HG02642 (cell line): ENCODE measurements at regions not wholly inside any gene's neighbourhood (a gene's known extent, or its start where the extent isn't known, plus 50 kb on each side); places are given as distances from the start of the nearest gene placed in this dataset.
A peak's percentile ranks its signal among the peaks of the same experiment; 100 is the strongest.
"Not testable (repeated sequence)": the region's sequence is repeated elsewhere in the genome, so short reads cannot be mapped to it uniquely, and the experiment has no call there.

Experiments used
- ATAC-seq: cut with Tn5 transposase; IDR thresholded peaks from one replicate; pipeline ENCODE4 v1.9.1; 2021; ENCODE audit warnings: mild to moderate bottlenecking; ENCODE audit not compliant: unreplicated experiment, poor library complexity

DNA sequence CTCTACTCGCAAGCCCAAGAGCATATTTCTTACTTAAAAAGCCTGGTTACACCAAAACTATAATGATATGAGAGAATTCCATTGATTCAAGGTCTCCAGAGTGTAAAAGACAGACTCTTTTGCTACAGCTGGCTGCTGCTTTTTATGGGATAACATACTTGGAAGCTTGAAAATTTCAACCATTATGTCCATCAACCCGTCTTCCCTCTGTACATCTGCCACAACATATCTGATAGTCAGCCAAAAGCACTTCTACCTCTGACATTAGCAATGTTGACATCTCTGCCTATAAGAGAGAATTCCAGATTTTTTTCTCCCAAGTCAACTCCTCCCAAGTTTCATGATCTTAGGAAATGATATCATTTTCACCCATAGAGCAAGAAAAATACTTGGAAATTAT, 54.4 kb upstream of the IQCM start:
- no peak for ATAC-seq

DNA sequence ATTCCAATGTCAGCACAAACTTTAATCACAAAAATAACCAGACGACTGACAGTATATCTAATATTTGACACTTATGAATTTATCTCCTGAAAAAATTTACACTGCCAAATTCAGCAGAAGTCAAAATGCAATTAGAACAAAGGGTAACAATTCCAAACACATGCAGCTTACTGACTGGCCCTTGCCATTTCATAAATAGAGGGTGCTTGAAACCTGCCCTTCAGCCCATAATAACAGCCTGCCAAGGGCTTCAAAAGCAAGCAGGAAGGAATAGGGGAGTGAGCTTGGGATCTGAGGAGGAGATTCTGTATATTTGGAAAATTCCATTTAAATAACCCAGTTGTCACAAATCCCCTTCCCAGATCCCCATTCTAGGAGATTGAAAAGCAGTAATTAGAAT, 66.1 kb upstream of the IQCM start:
- ATAC-seq: no peak

GRCh38 chr4:149882251-149882650, 66.6 kb upstream of the IQCM start:
- ATAC-seq: no peak

GRCh38 chr4:149884046-149884445, 68.4 kb upstream of the IQCM start:
- ATAC-seq: no peak

GRCh38 chr4:149884529-149885181, 69.0 kb upstream of the IQCM start:
- no peak for ATAC-seq

DNA sequence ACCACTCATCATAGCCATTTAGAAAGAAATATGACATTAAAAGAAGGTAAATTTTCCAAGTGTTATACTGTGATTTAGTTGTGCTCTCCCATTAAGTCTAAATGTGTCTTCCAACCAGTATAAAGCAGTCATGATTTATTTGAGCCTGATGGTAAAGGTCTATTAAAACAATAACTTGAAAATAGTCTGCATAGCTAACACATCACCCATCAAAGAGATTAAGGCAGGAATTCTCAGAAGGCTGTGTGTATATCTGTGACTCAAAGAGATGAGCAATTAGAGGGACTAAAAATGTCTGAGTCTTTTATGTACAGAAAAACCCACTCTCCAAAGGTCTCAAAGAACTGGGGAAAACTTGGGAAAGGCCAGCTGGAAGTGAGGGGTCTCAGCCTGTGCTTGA, 70.3 kb upstream of the IQCM start:
- ATAC-seq: no peak

DNA sequence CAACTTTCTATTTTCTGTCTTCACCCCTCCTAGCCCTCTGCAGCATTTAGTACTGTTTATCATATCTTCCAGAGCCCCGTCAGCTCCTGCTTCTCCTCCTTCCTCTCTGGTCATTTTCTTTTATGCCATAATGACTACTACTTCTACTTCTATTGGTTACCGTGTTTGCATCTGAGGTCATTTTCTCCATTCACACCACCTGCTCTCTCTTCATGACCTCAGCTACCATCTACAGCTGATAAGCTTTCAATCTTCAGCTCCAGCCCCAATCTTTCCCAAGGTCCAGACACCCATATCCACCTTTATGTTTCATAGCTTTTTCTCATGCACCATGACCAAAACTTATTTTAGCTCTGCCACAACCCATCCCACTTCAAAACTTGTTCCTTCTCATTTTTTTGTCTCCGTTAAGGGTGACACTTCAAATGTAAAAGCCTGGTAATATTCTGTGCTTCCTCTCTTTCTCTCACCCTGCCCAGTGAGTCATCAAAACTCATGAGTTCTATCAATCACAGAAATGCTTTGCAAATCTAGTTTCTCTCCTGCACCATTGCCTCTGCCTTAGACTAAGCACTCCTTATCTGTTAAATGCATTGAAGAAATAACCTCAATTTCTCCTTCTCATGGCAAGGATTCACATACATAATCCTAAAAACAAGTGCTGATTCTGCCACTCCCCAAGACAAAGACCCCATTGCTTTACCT, 71.3 kb upstream of the IQCM start:
- ATAC-seq: no peak

DNA sequence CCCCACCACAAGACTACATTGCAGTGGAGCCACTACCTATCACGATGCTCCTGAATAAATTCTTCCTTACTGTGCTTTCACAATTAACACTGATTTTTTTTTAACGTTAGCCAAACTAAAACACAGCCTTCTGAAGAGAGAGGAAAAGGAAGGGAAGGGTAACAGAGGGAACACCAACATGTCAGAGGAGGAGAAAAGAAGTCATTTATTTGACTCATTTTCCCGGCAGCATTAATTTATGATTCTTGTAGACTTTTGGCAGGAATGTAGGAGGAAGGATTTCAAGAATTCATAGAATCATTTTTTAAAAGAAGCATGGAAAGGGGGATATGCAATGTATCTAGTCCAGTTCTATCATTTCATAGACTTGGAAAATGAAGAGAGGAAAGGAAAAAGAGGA, 74.3 kb upstream of the IQCM start:
- no peak for ATAC-seq

- no peak for ATAC-seq
Measured at GRCh38 chr4:149890531-149890930, 74.9 kb upstream of the IQCM start.

DNA sequence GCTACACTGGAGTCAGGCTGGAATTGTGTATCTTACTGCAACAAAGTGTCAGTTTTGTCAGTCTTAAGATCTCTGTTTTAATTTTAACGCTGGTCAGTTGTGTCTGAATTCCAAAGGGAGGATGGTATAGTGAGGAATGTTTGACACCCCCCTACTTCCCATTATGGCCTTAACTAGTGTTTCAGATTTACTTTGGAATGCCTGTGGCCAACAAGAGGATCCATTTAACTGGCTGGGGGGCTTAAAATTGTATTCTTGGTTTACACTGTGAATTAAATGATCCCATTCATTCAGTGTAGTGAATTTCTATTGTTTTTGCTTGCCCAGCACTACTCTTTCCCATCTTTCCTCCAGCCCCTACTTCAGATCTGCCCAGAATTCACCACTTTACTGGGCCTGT, 75.8 kb upstream of the IQCM start:
- no peak for ATAC-seq

DNA sequence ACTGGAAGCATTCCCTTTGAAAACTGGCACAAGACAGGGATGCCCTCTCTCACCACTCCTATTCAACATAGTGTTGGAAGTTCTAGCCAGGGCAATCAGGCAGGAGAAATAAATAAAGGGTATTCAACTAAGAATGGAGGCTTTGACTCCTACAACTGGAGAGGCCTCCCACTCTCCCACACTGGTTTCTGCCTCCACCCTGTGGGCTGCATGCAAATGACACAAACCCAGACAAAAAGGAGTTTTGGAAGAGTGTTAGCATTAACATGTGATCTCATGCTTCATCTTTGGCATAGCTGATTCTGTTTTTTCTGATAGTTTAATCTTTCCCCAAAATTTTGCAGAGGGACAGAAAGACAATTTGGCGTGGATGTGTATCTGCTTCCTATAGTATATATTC, 80.8 kb upstream of the IQCM start:
- no peak for ATAC-seq

GRCh38 chr4:149897783-149898182, 82.1 kb upstream of the IQCM start:
- ATAC-seq: no peak

- ATAC-seq: no peak
Measured at GRCh38 chr4:149901128-149901527, 85.5 kb upstream of the IQCM start.

GRCh38 chr4:149902242-149902641, 86.6 kb upstream of the IQCM start:
- no peak for ATAC-seq

DNA sequence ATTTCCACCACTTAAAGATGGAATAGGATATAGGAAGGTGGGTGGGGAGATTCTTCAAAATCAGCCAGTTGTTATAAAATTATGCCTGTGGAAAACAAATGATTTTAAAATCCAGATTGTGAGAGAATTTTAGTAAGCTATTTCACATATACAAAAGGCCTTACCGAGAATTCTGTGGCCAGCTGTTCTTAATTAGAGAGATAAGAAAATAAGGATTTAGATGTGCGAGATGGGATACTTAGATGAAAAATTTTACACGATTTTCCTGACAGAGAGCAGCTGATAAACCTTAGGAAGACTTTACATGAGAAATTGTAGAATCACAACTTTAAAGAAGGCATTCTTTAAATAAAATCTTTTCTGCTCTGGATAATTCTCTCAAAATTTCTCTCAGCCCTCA, 94.5 kb upstream of the IQCM start:
- no peak for ATAC-seq

DNA sequence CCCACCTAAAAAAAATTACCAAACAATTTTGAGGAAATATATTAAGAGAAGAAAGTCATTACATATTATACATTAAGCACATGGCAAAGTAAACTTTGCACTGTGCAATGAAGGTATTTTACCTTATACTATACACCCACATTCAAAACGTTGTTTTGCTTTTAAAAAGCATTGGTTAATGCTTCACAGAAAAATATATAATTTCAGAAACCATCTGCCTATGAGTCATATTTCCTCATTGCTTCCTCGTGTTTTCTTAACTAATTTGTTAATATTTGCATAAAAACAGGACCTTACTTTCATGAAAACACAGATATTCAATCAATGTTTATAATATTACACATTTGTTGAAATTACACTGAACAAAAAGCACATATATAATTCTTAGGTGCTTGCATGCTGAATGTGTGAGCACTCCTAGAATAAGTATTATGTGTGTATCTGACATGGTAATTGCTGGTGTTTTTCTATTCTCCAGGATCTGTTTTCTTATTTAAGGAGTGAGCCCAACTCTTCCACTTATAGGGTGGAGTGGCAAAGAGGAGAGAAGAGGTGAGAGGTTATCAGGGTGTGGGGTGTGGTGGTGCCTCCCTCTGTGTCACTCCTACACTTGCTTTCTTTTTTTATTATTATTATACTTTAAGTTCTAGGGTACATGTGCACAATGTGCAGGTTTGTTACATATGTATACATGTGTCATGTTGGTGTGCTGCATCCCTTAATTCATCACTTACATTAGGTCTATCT, 95.1 kb upstream of the IQCM start:
- no peak for ATAC-seq

- ATAC-seq: no peak
Measured at GRCh38 chr4:149911354-149911753, 95.7 kb upstream of the IQCM start.

DNA sequence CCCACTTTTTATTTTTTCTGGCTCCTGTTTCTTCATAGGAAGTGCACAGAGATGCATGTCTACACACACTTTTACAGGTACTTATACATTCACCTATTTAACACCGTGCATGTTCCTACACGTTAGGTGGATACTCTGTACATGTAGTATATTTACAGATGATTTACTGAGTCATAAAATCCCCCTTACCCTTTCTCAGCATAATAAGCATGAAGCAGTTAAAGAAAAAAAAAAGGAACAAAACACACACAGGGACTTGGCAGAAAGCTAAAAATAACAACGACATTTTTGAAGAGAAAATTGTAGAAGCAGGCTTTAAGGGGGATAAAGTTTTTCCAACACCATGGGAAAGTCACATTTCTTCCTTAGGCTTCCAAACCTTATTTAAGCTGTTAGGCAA, 96.4 kb upstream of the IQCM start:
- no peak for ATAC-seq

DNA sequence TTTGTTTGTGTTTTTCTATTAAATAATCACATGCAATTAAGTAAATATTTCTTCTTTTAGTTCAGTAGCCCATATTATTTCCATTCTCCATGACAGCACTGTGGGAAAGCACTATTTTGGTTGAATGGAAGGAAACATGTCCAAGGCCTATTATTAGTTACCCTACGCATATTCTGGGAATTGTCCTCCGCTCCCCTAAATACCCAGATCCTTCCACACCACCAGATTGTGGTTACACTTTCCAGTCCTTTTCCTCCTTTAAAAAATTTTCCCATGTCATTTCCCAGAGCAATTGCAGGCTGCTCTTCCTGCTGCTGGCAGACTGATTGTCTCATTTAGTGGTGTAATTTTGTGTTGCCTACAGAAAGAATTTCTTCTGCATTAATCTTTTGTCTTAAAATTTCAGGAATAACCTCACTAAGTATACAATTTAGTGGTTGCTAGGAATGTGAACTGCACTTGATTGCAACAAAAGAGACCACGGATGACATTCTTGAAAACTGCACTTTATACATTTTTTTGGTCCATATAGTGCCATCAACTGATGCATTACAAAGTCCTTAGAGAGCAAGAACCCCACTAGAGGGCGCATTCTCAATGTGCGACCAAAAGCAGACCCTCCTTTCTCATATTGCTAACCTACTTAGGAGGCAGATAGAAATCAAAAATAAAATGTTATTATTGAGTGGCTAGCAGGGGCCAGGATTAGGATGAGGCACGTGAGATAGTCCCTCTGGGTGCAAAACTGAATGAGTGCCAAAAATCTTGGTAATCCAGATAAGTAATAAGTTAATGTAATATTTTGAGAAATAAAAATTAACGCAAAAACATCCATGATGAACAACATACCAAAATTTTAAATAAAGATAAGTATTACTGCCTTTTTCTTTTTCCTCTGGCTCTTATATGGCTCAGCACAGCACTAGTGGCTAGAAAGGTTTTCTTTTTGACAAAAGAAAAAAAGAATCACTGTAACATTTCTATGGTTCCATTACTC, 98.8 kb upstream of the IQCM start:
- peak; percentile 85 for ATAC-seq

DNA sequence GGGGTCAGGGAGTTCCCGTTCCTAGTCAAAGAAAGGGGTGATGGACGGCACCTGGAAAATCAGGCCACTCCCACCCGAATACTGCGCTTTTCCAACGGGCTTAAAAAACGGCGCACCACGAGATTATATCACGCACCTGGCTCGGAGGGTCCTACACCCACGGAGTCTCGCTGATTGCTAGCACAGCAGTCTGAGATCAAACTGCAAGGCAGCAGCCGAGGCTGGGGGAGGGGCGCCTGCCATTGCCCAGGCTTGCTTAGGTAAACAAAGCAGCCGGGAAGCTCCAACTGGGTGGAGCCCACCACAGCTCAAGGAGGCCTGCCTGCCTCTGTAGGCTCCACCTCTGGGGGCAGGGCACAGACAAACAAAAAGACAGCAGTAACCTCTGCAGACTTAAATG, 100.1 kb upstream of the IQCM start:
- ATAC-seq: not testable (repeated sequence)
